GM19438 (cell line): ENCODE measurements at regions not wholly inside any gene's neighbourhood (a gene's known extent, or its start where the extent isn't known, plus 50 kb on each side); places are given as distances from the start of the nearest gene placed in this dataset.
"Not testable (repeated sequence)": the region's sequence is repeated elsewhere in the genome, so short reads cannot be mapped to it uniquely, and the experiment has no call there.

Source experiments
- ATAC-seq: cut with Tn5 transposase; IDR thresholded peaks from one replicate; pipeline ENCODE4 v1.9.1; 2021; ENCODE audit warnings: low read depth; ENCODE audit not compliant: unreplicated experiment

- ATAC-seq, result no peak
These were observed 379.7 kb downstream of the BMP2 start for GRCh38 chr20:7147220-7147601.

GRCh38 chr20:7151676-7152470 lies 384.4 kb downstream of the BMP2 start:
- ATAC-seq, result no peak

DNA sequence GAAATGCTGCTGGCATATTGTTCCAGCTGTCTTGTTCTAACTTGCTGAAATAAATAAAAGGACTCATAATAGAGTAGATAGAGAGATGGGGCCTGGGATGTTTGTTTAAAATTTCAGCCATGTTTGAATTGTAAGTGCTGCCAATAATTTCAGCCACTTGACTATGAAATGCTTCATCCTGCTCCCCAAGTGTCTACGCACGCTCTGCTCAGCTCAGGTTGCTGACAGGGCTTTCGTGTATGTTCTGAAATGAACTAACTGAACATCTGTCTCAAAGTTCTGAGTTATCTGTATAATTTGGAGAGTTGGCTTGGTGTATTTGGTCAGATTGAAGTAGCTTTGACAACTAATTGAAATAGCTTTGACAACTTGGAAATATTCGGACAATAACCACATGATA lies 387.8 kb downstream of the BMP2 start:
- no peak for ATAC-seq

DNA sequence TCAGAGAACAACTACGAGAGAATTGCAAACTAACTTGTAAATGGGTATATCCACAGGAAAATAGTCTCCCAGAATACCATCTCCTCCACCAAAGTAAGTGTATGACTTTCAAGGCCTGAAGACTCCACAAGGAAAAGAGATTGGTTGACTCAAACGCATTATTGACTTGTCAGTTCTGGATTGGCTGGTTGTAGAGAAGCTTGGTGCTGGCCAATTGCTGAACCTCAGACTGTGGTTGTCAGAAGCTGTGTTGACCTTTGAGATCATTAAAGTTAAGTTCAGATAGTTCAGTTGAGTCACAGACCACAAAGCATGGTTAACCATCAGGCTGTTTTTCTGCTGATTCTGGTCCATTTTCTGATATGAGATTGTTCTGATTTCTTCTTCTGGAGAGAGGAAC lies 388.3 kb downstream of the BMP2 start:
- no peak for ATAC-seq

DNA sequence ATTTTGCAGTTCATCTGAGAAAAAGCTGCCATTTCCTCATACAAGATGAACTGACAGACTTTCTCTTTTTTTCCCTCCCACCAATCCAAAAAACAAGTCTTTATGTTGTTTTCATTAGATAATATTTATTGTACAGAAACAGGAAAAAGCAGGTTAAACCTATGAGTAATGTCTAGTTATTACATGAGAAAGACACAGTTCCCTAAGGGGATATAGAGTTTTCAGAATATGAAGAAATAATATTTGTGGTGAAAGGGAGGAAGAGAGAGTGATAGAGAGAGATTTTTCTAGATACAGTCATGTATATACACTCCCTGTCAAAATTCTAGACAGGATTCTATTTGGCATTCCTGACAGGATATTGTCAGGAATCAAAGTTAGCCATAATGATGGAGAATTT lies 392.4 kb downstream of the BMP2 start:
- no peak for ATAC-seq

- no peak for ATAC-seq
These were observed 394.2 kb downstream of the BMP2 start for GRCh38 chr20:7161690-7162089.

- no peak for ATAC-seq
These were observed 404.4 kb downstream of the BMP2 start for GRCh38 chr20:7171911-7172310.

DNA sequence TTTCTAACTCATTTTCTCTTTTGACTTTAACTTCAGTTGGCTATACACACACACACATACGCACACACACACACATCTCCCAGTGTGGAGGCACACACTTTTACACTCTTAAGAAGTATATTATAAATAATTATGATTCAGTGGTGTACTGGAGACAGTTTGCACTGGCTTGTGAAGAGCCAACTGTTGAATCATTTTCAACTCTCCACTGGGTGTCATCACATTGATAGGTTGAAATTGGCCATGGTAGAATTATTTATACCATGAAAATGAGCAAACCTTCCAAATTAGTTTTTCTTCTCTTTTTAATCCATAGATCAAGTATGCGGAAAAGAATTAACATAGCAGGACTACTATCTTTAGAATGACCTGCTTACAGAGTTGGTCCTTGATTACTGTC lies 407.1 kb downstream of the BMP2 start:
- ATAC-seq, result no peak

- ATAC-seq, result not testable (repeated sequence)
These were observed 408.3 kb downstream of the BMP2 start for GRCh38 chr20:7175827-7176226.

DNA sequence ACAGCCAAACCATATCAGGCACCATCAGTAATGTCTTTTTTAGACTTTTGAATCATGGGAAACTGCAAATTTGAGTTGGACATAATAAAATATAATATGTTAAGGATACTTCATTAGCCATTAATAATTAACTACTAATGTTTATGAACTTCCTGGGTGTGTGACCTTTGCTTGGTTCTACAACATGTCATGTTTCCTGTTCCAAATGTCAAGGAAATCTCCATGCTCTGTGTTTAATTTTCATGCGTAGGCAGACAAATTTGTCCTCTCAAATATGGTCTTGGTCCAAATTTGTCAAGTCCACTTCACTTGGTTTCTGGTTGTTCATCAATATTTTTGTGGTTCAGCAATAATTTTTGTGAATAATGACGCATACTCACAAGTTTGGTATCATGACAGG lies 410.5 kb downstream of the BMP2 start:
- ATAC-seq, result no peak

- ATAC-seq, result no peak
These were observed 413.0 kb downstream of the BMP2 start for GRCh38 chr20:7180256-7181045.

- ATAC-seq, result no peak
These were observed 421.7 kb downstream of the BMP2 start for GRCh38 chr20:7189231-7189630.

GRCh38 chr20:7193681-7194080 lies 426.2 kb downstream of the BMP2 start:
- no peak for ATAC-seq

- no peak for ATAC-seq
These were observed 428.2 kb downstream of the BMP2 start for GRCh38 chr20:7195704-7196103.

GRCh38 chr20:7196481-7196880 lies 429.0 kb downstream of the BMP2 start:
- ATAC-seq, result no peak

DNA sequence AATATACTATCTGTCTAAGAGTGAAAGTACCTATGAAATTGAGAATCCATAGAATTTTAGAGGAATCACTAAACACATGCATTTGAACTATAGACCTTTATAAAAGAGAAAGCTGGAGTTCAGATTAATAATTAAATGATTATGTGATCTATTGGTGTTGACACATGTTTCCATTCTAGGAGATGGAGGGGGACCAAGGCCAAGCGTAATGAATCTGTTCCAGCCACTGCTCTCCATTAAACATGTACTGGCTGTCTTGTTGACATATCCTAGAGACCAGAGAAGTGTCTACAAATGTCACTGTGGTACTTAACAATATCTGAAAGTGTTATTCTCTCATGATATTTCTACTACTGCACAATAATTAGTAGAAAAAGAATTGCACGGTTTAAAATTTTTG lies 432.4 kb downstream of the BMP2 start:
- ATAC-seq, result no peak

- no peak for ATAC-seq
These were observed 439.8 kb downstream of the BMP2 start for GRCh38 chr20:7207186-7207798.

DNA sequence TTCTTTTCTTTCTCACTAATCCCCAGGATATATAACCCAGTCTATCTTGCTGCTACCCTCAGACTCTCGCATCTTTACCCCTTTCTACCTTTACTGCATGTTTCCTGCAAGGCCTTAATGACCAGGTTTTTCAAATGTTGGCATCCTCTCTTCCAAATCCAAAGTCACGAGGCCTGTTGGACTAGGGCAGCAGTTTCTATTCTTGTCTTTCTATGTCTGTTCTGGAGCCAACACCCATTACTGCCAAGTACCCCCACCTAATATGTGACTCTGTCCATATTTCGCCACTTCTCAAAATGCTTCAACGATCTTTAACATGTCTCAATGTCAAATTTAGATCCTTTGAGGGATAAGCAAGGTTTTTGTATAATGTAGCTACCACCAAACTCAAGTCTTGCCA lies 443.4 kb downstream of the BMP2 start:
- ATAC-seq, result no peak

DNA sequence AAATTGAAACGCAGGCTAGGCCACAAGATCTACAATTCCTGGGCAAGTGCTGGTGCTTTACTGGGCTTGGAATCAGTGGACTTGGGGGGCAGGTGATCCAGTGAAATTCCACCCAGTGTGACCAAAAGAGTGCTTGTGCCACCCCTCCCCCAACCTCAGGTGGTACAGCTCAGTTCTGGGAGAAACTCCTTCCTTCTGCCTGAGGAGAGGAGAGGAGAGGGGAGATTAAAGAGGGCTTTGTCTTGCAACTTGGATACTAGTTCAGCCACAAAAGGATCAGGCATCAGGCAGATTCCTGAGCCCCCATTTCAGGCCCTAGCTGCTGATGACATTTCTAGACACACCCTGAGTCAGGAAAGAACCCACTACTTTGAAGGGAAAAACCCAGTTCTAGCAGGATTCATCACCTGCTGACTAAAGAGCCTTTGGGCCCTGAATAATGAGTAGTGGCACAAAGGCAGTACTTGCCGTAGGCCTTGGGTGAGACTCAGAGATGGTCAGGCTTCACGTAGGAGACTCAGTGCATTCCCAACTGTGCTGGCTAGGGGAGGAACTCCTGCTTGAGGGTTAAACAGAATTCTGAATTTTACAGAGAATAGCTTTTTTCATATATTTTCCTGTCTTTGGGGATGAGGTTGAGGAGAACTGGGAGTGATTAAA lies 446.7 kb downstream of the BMP2 start:
- ATAC-seq, result no peak

- ATAC-seq, result no peak
These were observed 450.1 kb downstream of the BMP2 start for GRCh38 chr20:7217606-7218005.

DNA sequence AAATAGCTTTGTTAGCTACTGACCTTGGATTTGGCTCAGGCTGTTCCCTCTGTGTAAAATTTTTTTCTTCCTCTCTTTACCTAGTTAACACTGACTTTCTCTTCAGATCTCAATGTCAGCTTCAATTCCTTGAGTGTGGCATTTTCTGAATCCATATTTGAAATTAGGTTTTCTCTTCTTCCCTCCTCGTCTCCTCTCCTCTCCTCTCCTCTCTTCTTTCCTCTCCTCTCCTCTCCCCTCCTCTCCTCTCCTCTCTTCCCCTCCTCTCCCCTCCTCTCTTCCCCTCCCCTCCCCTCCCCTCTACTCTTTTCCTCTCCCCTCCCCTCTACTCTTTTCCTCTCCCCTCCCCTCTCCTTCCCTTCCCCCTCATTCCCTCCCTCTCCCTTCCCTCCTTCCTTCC lies 453.3 kb downstream of the BMP2 start:
- ATAC-seq, result no peak
